ENCODE measurements at regions not wholly inside any gene's neighbourhood (a gene's known extent, or its start where the extent isn't known, plus 50 kb on each side); places are given as distances from the start of the nearest gene placed in this dataset.

DNA sequence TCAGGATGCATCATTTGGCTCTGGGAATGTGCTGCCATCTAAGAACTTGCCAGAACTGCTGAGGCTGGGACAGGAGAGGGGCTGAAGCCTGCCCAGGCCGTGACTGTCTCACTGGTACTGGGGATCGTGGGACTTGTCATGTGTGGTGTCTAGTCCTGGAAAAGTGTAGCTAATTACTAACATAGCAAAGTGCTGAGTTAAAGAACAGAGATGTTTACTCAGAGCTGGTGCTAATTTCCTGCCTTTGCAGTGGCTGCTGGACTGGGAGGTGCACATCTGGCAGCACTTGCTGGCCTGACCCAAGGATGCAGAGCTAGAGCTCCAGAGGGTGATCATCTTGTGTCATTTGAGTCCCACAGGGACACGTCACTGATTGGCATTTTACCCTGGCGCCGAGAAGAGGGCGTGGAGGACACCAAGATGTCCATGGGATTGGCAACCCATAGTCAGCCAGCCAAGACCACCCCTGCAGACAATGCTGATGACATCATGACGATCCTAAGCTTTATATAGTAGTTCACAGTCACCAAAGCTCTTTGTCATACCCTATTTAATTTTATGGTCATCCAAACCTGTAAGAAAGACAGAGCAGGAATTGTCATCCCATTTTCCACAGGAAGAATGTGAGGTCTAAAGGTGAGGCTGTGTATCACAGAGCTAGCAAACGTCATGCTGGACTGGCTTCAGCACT, 110.1 kb upstream of the SLC44A3 start:
- no peak for DNase-seq (ENCODE audit: extremely low spot score, unreplicated experiment)
- Mint-ChIP-seq H3K27ac (peak overlapping the region; percentile 56), H3K9me3 (no peaks in the 10 kb centered on the region)

GRCh38 chr1:94708811-94709210, 111.3 kb upstream of the SLC44A3 start:
- TF ChIP-seq, protein P1, sequence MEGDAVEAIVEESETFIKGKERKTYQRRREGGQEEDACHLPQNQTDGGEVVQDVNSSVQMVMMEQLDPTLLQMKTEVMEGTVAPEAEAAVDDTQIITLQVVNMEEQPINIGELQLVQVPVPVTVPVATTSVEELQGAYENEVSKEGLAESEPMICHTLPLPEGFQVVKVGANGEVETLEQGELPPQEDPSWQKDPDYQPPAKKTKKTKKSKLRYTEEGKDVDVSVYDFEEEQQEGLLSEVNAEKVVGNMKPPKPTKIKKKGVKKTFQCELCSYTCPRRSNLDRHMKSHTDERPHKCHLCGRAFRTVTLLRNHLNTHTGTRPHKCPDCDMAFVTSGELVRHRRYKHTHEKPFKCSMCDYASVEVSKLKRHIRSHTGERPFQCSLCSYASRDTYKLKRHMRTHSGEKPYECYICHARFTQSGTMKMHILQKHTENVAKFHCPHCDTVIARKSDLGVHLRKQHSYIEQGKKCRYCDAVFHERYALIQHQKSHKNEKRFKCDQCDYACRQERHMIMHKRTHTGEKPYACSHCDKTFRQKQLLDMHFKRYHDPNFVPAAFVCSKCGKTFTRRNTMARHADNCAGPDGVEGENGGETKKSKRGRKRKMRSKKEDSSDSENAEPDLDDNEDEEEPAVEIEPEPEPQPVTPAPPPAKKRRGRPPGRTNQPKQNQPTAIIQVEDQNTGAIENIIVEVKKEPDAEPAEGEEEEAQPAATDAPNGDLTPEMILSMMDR (conservative IDR thresholded peaks at IDR 0.05), result no peak
- H3K4me1 Mint-ChIP-seq (ENCODE audit: unreplicated experiment), result peaks cover 28% of the 10 kb centered on the region
- no peaks in the 10 kb centered on the region for H3K9me3 Mint-ChIP-seq
- no peaks in the 10 kb centered on the region for H3K27me3 Mint-ChIP-seq
- H3K4me3 Mint-ChIP-seq, result no peak overlapping the region
- peak overlapping the region; percentile 75 for H3K27ac Mint-ChIP-seq
- DNase-seq (ENCODE audit: extremely low spot score, unreplicated experiment), result no peak
- H3K36me3 Mint-ChIP-seq, result peaks cover 4% of the 10 kb centered on the region

More for the DNA sequence above, 110.1 kb upstream of the SLC44A3 start:
- Mint-ChIP-seq H3K4me1 (ENCODE audit: unreplicated experiment) (peaks cover 33% of the 10 kb centered on the region), H3K4me3 (no peak overlapping the region), H3K36me3 (no peaks in the 10 kb centered on the region), H3K27me3 (no peaks in the 10 kb centered on the region)
- TF ChIP-seq, protein P1 (conservative IDR thresholded peaks at IDR 0.05), result no peak

- TF ChIP-seq, protein P1 (conservative IDR thresholded peaks at IDR 0.05), result no peak
- Mint-ChIP-seq H3K27ac (peak overlapping the region; percentile 75), H3K4me3 (no peak overlapping the region), H3K4me1 (ENCODE audit: unreplicated experiment) (peaks cover 23% of the 10 kb centered on the region), H3K9me3 (no peaks in the 10 kb centered on the region), H3K27me3 (no peaks in the 10 kb centered on the region), H3K36me3 (peaks cover 4% of the 10 kb centered on the region)
- DNase-seq (ENCODE audit: extremely low spot score, unreplicated experiment), result no peak
These were observed 111.9 kb upstream of the SLC44A3 start for GRCh38 chr1:94708299-94708685.

GRCh38 chr1:94707321-94708298, 112.5 kb upstream of the SLC44A3 start:
- DNase-seq (ENCODE audit: extremely low spot score, unreplicated experiment), result no peak
- Mint-ChIP-seq H3K4me3 (no peak overlapping the region), H3K36me3 (peaks cover 4% of the 10 kb centered on the region), H3K9me3 (no peaks in the 10 kb centered on the region), H3K27ac (no peak overlapping the region), H3K4me1 (ENCODE audit: unreplicated experiment) (peaks cover 24% of the 10 kb centered on the region), H3K27me3 (no peaks in the 10 kb centered on the region)
- TF ChIP-seq, protein P1 (conservative IDR thresholded peaks at IDR 0.05), result no peak

DNA sequence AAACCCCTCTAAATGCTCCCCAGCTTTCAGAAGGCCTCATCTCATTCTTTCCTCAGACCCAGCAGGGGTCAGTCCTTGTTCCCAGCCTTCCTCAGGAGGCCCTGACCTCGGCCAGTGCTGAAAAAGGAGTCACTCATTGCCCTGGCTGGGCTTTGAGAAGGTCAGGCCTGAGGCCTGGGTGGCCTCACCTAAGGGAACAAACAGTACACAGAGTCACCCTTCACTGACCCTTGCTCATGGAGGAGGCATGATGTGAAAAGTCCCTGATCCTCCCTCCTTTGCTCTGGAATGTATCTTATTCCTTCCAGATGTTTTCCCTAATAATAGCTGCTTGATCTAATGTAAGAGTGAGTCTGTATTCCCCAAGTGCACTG, 117.7 kb upstream of the SLC44A3 start:
- DNase-seq (ENCODE audit: extremely low spot score, unreplicated experiment), result no peak
- H3K4me3 Mint-ChIP-seq, result no peak overlapping the region
- H3K27me3 Mint-ChIP-seq, result no peaks in the 10 kb centered on the region
- peaks cover 43% of the 10 kb centered on the region for H3K4me1 Mint-ChIP-seq (ENCODE audit: unreplicated experiment)
- peaks cover 9% of the 10 kb centered on the region for H3K9me3 Mint-ChIP-seq
- peaks cover 10% of the 10 kb centered on the region for H3K36me3 Mint-ChIP-seq
- H3K27ac Mint-ChIP-seq, result peak overlapping the region; percentile 52
- TF ChIP-seq, protein P1 (conservative IDR thresholded peaks at IDR 0.05), result no peak

Data from type B pancreatic cell (in vitro differentiated cells).